Effector CD4-positive, alpha-beta T cell (primary cell): ENCODE measurements at regions not wholly inside any gene's neighbourhood (a gene's known extent, or its start where the extent isn't known, plus 50 kb on each side); places are given as distances from the start of the nearest gene placed in this dataset.
"Not testable (repeated sequence)": the region's sequence is repeated elsewhere in the genome, so short reads cannot be mapped to it uniquely, and the experiment has no call there.

Experiments
- DNase-seq: peaks from one replicate; pipeline ENCODE4 v3.0.0-alpha.2; 2020

DNA sequence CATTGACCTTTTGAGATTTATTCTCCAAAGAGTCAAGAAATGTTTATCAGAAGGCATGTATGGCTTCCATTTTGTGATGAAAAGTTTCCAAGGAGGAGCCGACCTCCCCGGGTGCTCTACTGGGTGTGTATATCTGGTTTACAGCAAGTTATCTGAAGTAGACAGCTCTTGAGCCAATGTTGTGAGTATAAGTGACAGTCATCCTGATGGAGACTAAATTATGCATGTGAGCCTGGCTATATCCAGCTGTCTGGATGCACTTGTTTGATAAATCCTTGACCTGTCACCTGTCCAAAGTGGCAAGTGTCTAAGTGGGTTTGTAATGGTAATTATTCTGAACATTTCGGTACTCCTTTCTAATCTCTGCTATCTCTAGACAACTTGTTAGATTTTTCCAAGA, 142.2 kb downstream of the NR2F2 start:
- DNase-seq = no peak

DNA sequence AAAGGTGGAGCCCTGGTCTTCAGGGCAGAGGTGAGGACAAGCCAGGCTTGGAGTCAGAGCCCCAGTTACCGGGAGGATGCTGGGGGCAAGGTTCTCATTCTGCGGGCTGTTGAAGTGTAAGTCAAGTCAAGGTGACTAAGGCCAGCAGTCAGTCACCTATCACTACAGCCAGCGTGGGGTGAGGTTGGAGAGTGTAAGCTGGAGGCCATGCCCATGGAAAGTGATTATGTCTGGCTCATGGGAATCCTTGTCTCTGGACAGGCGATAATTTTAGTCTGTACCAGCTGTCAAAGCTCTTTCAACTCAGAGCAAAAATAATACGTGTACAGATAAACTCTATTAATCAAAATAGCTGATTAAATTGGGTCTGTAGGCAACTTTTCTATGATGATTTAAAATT, 143.1 kb downstream of the NR2F2 start:
- no peak for DNase-seq

DNA sequence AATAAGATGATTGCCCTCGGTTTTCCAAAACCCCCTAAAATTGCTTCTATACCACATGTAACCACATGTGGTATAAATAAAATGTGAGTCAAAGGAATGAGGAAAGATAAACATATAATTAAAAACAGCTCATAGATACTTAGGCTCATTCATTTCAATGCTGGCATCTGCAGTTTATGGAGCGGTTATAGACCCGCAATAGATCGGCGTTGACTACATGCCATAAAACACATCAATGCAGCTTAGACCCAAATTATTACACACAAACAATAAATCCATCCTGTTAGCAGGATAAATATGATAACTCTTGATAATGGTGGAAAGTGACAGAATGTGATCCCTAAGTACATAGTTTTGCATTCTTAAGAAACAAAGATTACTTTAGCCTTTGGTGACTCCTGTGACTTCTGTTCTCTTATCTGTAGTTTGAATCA, 143.7 kb downstream of the NR2F2 start:
- no peak for DNase-seq

DNA sequence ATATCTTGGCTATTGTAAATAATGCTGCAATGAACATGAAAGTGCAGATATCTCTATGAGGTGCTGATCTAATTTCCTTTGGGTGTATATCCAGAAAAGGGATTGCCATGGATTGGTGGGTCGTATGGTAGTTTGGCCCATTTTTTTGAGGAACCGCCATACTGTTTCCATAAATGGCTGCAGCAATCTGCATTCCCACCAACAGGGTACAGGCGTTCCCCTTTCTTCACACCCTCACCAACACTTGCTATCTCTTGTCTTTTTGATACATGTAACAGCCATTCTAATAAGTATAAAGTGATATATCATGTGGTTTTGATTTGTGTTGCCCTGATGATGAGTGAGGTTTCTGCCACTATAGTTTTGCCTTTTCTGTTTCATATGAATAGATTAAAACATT, 146.7 kb downstream of the NR2F2 start:
- DNase-seq = no peak

DNA sequence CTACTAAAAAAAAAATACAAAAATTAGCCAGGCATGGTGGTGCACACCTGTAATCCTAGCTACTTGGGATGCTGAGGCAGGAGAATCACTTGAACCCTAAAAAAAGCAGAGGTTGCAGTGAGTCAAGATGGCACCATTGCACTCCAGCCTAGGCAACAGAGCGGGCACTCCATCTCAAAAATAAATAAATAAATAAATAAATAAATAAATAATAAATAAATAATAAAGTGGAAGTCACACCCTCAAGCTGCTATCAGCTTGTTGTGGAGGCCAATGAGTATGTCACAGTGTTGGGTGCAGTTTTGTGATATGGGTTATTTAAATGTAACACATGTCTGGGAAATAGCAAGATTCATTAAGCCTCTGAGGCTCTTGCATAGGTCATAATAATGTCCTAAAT, 153.9 kb downstream of the NR2F2 start:
- not testable (repeated sequence) for DNase-seq

DNA sequence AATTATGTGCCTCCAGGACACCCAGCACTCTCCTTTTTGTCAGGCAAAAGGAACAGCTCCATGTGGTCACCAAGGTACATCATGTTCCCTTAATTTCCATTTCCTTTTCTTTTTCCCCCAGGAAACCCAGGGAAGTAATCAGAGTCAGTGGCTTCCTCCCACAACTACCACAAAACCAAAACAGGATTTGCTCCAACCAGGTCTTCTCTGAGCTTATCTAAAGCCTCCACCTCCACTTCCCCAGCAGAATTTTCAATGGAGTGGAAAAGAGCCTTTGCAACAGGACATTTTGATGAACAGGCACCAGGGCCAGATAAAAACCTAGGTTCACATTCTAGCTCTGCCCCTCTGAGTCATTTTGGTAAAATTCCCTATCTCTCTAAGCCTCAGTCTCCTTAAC, 154.3 kb downstream of the NR2F2 start:
- DNase-seq = no peak

DNA sequence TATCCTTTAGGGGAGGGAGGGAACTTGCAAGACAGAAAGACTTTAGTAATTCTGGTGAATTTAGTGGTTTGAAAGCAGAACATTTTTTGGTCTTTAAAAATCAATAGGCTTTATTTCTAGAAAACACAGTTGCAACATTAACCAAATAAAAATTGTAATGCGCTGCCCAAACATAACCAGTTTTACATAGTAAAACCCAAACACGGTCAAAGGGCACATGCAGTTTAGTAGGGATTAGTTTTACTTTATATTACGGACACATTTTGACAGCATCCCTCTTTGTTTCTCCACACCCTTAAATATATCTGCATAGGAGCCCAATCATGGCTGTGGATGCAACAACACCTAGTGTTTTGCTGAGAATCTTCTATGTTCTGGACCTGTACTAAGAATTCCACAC, 156.7 kb downstream of the NR2F2 start:
- no peak for DNase-seq

DNA sequence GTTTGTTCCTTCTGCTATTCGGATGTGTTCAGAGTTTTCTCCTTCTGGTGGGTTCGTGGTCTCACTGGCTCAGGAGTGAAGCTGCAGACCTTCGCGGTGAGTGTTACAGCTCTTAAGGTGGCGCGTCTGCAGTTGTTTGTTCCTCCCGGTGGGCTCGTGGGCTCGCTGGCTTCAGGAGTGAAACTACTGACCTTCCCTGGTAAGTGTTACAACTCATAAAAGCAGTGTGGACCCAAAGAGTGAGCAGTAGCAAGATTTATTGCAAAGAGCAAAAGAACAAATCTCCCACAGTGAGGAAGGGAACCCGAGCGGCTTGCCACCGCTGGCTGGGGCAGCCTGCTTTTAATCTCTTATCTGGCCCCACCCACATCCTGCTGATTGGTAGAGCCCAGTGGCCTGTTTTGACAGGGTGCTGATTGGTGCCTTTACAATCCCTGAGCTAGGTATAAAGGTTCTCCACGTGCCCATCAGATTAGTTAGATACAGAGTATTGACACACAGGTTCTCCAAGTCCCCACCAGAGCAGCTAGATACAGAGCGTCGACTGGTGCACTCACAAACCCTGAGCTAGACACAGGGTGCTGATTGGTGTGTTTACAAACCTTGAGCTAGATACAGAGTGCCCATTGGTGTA, 160.7 kb downstream of the NR2F2 start:
- DNase-seq = not testable (repeated sequence)

DNA sequence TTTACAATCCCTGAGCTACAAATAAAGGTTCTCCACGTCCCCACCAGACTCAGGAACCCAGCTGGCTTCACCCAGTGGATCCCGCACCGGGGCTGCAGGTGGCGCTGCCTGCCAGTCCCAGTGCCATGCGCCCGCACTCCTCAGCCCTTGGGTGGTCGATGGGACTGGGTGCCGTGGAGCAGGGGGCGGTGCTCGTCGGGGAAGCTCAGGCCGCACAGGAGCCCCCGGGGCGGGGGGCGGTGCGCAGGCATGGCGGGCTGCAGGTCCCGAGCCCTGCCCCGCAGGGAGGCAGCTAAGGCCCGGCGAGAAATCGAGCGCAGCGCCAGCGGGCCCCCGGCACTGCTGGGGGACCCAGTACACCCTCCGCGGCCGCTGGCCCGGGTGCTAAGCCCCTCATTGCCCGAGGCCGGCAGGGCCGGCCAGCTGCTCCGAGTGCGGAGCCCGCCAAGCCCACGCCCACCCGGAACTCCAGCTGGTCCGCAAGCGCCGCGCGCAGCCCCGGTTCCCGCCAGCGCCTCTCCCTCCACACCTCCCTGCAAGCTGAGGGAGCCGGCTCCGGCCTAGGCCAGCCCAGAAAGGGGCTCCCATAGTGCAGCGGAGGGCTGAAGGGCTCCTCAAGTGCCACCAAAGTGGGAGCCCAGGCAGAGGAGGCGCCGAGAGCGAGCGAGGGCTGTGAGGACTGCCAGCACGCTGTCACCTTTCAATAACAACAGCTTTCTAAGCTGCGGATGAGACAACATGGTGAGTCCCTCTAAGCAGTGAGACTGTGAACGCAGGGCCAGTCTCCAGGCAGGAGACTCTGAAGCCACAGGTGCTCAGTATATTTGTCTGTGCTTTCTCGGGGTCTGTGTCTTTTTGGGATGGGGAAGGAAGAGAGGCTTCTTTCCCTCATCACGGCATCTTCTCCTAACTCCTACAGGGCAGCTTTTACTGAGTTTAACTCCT, 161.5 kb downstream of the NR2F2 start:
- not testable (repeated sequence) for DNase-seq

DNA sequence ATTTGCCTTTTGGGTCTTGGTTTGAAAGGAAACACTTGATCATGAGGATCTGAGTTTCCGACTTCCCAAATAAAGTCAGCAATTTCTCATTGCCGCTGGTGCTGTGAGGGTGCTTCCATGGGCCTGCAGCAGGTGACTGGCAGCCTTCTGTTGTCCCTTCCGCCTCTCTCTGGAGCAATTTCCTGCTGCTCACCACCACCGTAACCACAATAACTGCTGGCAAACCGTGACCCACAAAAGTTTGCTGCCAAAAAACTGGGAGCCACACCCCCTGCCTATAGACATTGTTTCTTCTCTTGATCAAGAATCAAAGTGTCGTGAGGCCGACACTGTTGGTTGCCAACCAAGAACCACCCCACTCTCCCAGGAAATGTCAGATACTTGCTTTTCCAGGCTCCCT, 164.0 kb downstream of the NR2F2 start:
- DNase-seq = no peak

DNA sequence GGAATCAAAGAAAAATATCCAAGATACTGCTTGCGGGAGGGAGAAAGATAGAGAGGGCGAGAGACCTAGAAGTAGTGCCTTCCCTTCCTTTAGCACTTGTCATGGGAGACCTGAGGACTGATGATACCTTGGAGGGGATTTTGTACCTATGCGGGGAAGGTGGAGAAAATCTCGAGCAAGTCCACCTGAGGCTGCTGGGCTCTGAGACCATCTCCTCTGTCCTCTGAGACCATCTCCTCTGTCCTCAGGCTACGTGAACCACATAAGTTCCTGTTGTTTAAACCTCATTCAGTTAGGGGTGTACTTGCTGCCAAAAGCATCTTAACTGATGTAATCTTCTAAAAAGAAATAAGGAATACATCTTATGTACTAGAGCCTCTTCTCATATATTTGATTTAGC, 164.9 kb downstream of the NR2F2 start:
- DNase-seq = no peak

DNA sequence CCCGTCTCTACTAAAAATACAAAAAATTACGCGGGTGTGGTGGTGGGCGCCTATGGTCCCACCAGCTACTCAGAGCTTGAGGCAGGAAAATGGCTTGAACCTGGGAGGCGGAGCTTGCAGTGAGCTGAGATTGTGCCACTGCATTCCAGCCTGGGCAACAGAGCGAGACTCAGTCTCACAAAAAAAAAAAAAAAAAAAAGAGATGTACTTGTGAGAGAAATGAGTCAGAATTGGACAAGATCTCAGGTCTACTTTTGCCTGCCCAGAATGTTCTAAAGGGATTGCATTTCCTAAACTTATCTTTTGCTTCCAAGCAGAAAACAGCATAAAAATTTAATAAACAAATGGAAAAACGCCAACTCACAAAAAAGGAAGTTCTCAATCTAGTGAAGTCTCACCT, 167.5 kb downstream of the NR2F2 start:
- DNase-seq = no peak

DNA sequence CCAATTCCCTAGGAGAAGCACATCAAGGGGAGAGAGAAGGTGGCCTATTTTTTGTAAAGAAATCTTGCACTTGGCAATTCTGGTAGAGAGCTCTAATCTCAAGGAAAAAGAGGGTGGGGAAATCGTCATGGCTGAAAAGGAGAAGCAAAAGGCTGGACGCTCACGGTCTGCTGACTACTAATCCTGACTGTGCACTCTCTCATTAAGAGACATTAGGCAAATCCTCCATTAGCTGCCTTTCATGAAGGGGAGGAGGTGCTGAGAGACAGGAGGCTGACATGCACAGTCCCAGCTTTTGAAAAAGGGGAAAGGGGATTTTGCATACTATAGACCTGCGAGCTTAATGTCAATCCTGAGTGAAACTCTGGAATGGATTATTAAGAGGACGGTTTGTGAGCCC, 170.0 kb downstream of the NR2F2 start:
- DNase-seq = no peak

DNA sequence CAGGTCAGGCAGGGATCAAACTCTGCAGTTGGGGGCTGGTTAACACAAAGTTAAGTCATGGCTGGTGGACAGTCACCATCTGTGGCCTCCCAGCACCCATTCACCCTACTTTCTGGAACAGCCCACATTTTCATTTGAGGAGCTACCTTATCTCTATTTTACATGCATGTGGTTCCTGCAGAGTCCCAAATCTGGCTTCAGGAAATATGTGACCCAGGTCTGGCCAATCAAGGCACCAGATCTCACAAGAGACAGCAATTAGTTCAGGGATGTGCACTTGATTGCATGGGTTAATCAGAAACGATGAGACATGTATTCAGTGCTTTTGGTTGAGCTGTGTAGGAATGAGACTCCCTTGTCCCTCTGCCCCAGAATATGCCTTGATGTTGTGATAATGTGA, 170.9 kb downstream of the NR2F2 start:
- no peak for DNase-seq

DNA sequence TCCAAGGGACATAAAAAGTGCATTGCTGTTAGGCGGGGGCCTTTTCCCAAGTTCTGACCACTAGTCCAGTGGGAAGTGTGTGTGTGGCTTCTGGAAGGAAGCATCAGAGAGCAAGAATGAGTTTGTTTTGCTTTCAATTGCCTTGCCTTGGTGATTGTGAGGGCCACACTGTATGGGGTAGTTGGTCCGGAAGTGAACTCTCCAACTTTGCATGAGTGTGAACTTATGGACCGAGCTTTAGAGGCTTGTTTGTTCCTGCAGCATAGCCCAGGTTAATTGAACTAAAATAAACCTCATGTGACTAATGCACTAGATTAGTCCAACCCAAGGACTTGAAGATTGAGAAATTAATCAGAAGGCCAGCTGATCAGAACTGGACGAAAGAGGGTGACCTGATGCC, 171.7 kb downstream of the NR2F2 start:
- DNase-seq = no peak

DNA sequence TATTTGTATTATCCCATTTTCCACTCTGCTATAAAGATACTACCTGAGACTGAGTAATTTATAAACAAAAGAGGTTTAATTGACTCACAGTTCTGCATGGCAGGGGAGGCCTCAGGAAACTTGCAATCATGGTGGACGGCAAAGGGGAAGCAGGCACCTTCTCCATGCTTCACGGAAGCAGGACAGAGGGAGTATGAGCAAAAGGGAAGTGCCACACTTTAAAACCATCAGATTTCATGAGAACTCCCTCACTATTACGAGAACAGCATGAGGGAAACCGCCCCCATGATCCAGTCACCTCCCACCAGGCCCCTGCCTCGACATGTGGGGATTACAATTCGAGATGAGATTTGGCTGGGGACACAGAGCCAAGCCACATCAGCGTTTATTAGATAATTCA, 172.8 kb downstream of the NR2F2 start:
- no peak for DNase-seq

DNA sequence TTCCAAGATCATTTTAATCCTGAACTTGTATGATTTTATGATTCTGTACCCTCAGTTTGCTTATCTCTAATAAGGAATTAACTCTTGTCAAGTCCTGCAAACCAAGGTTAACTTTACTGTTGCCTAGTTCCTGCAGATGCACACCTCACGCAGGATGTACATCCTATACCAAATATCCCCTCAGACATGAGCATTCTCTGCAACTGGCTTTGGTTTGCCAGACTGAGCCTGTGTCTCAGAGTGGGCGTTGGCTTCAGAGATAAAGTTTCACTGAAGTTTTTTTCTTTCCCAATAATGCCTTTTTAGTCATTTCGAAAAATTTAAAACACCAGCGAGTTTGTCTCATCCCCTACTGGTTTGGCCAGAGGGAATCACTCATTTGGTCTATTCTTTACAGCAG, 173.9 kb downstream of the NR2F2 start:
- no peak for DNase-seq

DNA sequence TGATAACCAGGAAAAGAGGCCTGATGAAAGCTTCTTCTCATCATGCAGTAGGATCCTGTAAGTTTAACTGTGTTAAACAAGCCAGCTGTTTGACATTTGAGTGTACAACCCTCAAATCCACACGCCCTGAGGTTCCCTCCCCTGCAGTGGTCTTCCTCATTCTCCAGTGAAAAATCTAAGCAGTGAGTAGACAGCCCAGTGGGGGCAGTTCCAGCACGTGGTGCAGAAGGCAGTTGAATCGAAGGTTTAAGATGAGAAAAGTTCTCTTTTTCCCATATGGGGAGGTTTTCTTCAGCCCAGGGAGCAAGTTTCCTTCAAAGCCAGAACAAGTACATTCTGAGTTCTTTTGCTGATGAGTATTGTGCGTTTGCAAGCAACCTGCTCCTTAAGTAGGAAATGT, 174.5 kb downstream of the NR2F2 start:
- no peak for DNase-seq

DNA sequence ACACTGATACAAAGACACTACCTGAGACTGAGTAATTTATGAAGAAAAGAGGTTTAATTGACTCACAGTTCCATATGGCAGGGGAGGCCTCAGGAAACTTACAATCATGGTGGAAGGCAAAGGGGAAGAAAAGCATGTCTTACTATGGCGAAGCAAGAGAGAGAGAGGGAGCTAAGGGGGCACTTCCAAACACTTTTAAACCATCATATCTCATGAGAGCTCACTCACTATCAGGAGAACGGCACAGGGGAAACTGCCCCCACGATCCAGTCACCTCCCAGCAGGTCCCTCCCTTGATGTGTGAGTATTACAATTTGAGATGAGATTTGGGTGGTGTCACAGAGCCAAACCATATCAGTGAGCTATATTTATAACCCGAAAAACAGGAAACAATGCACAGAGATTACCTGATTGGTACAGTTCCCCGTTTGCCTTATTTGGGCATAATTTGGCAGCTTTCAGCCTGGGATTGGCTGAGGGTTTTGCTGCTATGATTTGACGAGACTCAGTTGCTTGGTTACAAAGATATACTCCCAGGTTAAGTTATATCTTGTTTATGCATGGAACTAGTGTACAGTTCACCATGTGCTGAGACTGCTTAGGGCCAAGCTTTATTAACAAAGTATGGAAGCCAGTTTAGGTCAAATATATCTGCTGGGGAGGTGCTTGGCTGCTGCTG, 184.2 kb downstream of the NR2F2 start:
- DNase-seq = no peak

DNA sequence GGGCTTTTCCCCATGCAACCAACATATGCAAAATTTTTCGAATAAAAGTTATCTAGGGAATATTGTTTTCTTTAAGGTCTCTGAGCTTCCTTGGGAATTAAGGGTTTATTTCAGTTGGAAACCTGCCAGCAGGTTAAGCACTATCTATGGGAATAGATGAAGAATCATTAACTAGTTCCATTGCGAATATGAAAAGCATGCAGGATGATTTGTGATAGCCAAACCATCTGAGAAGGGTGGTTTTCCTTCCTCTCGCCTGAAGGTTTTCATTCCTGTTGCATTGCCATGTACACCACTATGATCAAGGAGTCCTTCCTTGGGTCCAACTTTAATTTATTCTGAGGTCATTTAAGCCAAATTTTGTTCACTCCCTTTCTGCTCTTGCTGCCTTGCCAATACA, 184.9 kb downstream of the NR2F2 start:
- DNase-seq = no peak

DNA sequence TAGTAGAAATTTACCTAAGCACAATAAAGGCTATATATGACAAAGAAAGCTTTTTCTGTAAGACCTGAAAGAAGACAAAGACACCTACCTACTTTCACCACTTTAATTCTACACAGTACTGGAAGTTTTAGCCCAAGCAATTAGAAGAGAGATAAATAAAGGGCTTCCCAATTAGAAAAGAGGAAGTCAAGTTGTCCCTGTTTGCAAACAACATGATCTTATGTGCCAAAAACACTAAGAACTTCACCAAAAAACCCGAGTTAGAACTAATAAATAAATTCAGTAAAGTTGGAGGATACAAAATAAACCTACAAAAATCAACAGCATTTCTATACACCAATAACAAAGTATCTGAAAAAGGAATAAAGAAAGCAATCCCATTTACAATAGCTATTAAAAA, 190.9 kb downstream of the NR2F2 start:
- DNase-seq = no peak

DNA sequence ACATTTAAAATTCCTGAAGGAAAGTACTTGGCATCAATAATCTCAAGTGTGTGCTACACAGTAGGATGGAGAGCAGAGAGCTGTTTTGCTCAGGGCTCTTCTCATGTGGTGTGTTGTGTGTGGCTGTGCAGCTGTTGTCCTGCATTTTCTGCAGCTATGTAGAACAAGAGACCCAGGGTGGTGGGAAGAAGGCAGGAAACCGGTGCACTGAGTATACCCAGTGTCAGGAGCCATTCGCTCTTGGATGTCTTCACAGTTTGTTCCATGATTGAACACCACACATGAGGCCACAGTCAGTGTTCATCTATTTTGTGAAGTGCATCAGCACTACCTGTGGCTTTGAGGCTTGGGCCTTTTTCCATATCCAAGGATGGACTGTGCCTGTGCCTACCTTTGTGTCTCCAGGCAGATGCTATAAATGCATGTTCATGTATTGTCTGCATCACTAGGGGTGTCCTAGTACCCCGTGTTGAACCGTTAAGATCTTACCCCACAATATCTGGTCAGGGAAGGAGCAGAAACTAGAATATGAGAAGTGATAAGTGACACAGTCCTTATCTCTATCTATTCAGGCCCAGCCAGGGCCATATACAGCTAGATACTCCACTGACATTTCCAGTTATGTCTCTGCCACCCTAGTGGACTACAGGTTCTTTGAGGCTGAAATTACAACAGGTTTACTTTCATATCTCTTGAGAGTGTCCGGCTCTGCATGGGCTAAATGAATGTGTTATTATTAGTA, 194.3 kb downstream of the NR2F2 start:
- DNase-seq = no peak

DNA sequence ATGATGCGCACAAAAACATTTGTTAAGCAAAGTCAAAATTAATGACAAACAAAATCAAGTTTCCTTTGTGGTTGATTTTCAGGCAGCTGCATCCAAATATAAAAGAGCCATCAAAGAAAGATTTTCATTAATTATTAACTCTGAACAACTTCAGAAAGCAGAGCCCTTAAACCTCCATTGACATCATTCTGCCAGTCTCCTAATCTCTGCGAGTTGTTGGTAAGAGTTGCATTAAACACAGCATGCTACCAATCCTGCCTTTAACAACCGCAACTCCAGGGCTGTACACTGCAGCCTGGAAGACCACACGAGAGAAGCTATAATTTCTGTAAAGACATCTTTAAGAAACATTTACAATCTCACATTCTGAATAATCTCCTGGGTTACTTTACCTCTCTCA, 204.6 kb downstream of the NR2F2 start:
- DNase-seq = no peak
